Body of pancreas (tissue), 4 donors: ENCODE measurements at regions not wholly inside any gene's neighbourhood (a gene's known extent, or its start where the extent isn't known, plus 50 kb on each side); places are given as distances from the start of the nearest gene placed in this dataset.

ENCODE experiments used
- ATAC-seq: fragments of 150-250 bp; one replicate; pipeline ENCODE4 v1.9.1; 2016
- DNase-seq, 4 donors: peaks; one replicate each; pipeline ENCODE4 v3.0.0-alpha.2; 2019
- H3K27ac ChIP-seq, 4 donors: fragments of 200-600 bp; sonication (generic); 1 replicate in 3 of 4; 2 replicates in 1 of 4; pipeline versions ENCODE4 v1.5.1 to v1.6.1; 2016 to 2019; ENCODE audit warnings: mild to moderate bottlenecking in 1 of 4, mixed read lengths in 1 of 4, moderate library complexity in 1 of 4
- H3K27me3 ChIP-seq, 2 donors: fragments of 200-600 bp; sonication (generic); one replicate each; pipeline ENCODE4 v1.6.0; 2016; ENCODE audit warnings: mild to moderate bottlenecking in 1 of 2
- H3K36me3 ChIP-seq, 2 donors: fragments of 200-600 bp; sonication (generic); replicated peaks in 1 of 2; 2 replicates each; pipeline ENCODE4 v1.5.1; 2016; ENCODE audit warnings: low read depth in 2 of 2; ENCODE audit not compliant: insufficient read depth in 1 of 2
- H3K4me1 ChIP-seq: fragments of 200-600 bp; sonication (generic); one replicate; pipeline ENCODE4 v1.6.0; 2016
- H3K4me3 ChIP-seq, 2 donors: fragments of 200-600 bp; sonication (generic); 1 replicate in 1 of 2; 2 replicates in 1 of 2; pipeline ENCODE4 v1.5.1; 2016 to 2019
- H3K9me3 ChIP-seq, 3 donors: fragments of 200-600 bp; sonication (generic); 1 replicate in 2 of 3; 2 replicates in 1 of 3; pipeline ENCODE4 v1.5.1; 2016
- CTCF ChIP-seq, 7 experiments: fragments of 450-650 bp in 4 of 7; fragments of 200-600 bp in 3 of 7; sonication (generic) in 3 of 7; IDR thresholded peaks; one replicate each; pipeline ENCODE4 v1.5.1; 2016 to 2019; ENCODE audit warnings: antibody characterized with exemption in 7 of 7
- POLR2A ChIP-seq, 3 donors: fragments of 450-650 bp; IDR thresholded peaks; one replicate each; pipeline ENCODE4 v1.6.1; 2016; ENCODE audit warnings: antibody characterized with exemption in 3 of 3, mild to moderate bottlenecking in 2 of 3
- WGBS, 2 donors: methylation state at CpG; one replicate each; pipeline ENCODE4 v1.1.5; 2017; 5-methylcytosine and 5-hydroxymethylcytosine counted together
- intact Hi-C: fragments of 100-400 bp; cut with DNase I; formaldehyde crosslinking; loops from one replicate; pipeline ENCODE4 v1.15.1; 2023

GRCh38 chr11:15419696-15420095 is 305.0 kb downstream of the INSC start:
- H3K36me3 ChIP-seq = no peaks in the 10 kb centered on the region
- no peak overlapping the region for H3K27ac ChIP-seq
- no peak overlapping the region for H3K4me3 ChIP-seq
- DNase-seq = no peak
- no peaks in the 10 kb centered on the region for H3K4me1 ChIP-seq
- intact Hi-C loops = no loop called here
- no peaks in the 10 kb centered on the region for H3K27me3 ChIP-seq
- TF ChIP-seq POLR2A (IDR thresholded peaks at IDR 0.05) (no peak), CTCF (IDR thresholded peaks at IDR 0.05) (no peak)
- no peak for ATAC-seq
- H3K9me3 ChIP-seq = no peaks in the 10 kb centered on the region
- WGBS, 2 donors = 78% methylated on average over 1 of the region's 1 CpG

DNA sequence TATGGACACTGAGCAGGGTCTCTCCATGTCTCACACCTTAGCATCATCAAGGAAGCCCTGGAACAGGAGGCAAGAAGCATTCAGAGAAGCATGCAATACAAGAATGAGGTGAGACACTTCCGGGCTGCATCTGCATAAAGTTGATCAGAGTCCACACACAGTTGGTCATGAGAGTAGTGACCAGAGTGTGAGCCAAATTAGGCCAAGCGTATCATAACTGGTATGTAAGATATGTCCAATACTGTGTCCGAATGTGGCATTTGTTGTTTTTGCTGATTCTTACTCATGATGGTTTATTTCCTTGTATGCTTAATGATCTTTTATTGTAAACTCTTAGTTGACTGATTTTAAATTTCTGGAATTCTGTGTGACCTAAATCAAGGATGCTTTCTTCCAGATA is 315.7 kb downstream of the INSC start:
- Histone ChIP-seq H3K27me3 (no peaks in the 10 kb centered on the region), H3K27ac (no peak overlapping the region), H3K4me1 (no peaks in the 10 kb centered on the region), H3K36me3 (no peaks in the 10 kb centered on the region), H3K9me3 (no peaks in the 10 kb centered on the region), H3K4me3 (no peak overlapping the region)
- ATAC-seq (no peak), DNase-seq (no peak)
- WGBS, 2 donors = 86 to 91% methylated on average over 3 of the region's 3 CpGs
- TF ChIP-seq POLR2A (IDR thresholded peaks at IDR 0.05) (no peak), CTCF (IDR thresholded peaks at IDR 0.05) (no peak)
- intact Hi-C loops = no loop called here

- no peak for ATAC-seq
- Histone ChIP-seq H3K27ac (no peak overlapping the region), H3K9me3 (no peaks in the 10 kb centered on the region), H3K36me3 (no peaks in the 10 kb centered on the region), H3K27me3 (no peaks in the 10 kb centered on the region), H3K4me1 (no peaks in the 10 kb centered on the region), H3K4me3 (no peak overlapping the region)
- 21 to 38% methylated on average over 3 of the region's 3 CpGs for WGBS, 2 donors
- TF ChIP-seq CTCF (IDR thresholded peaks at IDR 0.05) = no peak
- TF ChIP-seq POLR2A (IDR thresholded peaks at IDR 0.05) = no peak
- intact Hi-C loops = no loop called here
- no peak for DNase-seq
Observed at GRCh38 chr11:15434529-15434928, 319.8 kb downstream of the INSC start.

DNA sequence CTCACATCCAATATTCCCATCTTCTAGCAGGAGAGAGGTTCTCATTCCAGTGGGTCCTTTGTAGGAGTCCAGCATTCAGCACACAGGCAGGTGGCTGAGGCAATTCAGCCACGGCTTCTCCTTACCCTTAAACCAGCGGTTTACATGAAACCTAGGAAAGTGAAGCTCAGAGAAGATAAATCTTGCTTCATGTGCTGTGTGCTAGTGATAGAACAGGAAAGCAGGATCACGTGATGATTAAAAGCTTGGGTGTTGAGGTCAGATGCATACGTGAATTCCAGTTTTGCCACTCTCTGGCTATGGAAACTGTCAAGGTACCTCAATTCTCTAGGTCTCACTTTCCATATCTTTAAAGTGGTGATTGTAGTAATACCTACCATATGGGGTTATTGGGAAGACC is 331.6 kb downstream of the INSC start:
- TF ChIP-seq CTCF (IDR thresholded peaks at IDR 0.05) = no peak
- intact Hi-C loops = no loop called here
- Histone ChIP-seq H3K27me3 (no peaks in the 10 kb centered on the region), H3K27ac (no peak overlapping the region), H3K4me1 (no peaks in the 10 kb centered on the region), H3K36me3 (no peaks in the 10 kb centered on the region), H3K9me3 (no peaks in the 10 kb centered on the region), H3K4me3 (no peak overlapping the region)
- no peak for ATAC-seq
- DNase-seq = no peak
- WGBS, 2 donors = 79 to 83% methylated on average over 4 of the region's 4 CpGs

GRCh38 chr11:15446929-15447328 is 332.2 kb downstream of the INSC start:
- no peak for DNase-seq
- H3K4me3 ChIP-seq = no peak overlapping the region
- TF ChIP-seq CTCF (IDR thresholded peaks at IDR 0.05) = no peak
- TF ChIP-seq POLR2A (IDR thresholded peaks at IDR 0.05) = no peak
- no peak for ATAC-seq
- H3K36me3 ChIP-seq = no peaks in the 10 kb centered on the region
- no peaks in the 10 kb centered on the region for H3K4me1 ChIP-seq
- H3K27ac ChIP-seq = no peak overlapping the region
- 69 to 73% methylated on average over 3 of the region's 3 CpGs for WGBS, 2 donors
- no peaks in the 10 kb centered on the region for H3K27me3 ChIP-seq
- intact Hi-C loops = no loop called here
- H3K9me3 ChIP-seq = no peaks in the 10 kb centered on the region
